ENCODE measurements at regions not wholly inside any gene's neighbourhood (a gene's known extent, or its start where the extent isn't known, plus 50 kb on each side); places are given as distances from the start of the nearest gene placed in this dataset.

GRCh38 chr6:41445261-41445660 is 100.9 kb upstream of the FOXP4 start:
- TF ChIP-seq, protein P1, sequence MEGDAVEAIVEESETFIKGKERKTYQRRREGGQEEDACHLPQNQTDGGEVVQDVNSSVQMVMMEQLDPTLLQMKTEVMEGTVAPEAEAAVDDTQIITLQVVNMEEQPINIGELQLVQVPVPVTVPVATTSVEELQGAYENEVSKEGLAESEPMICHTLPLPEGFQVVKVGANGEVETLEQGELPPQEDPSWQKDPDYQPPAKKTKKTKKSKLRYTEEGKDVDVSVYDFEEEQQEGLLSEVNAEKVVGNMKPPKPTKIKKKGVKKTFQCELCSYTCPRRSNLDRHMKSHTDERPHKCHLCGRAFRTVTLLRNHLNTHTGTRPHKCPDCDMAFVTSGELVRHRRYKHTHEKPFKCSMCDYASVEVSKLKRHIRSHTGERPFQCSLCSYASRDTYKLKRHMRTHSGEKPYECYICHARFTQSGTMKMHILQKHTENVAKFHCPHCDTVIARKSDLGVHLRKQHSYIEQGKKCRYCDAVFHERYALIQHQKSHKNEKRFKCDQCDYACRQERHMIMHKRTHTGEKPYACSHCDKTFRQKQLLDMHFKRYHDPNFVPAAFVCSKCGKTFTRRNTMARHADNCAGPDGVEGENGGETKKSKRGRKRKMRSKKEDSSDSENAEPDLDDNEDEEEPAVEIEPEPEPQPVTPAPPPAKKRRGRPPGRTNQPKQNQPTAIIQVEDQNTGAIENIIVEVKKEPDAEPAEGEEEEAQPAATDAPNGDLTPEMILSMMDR (IDR thresholded peaks at IDR 0.05; ENCODE audit: insufficient read depth, low read depth, low read length): no peak
- no peak for TF ChIP-seq EZH2 (IDR thresholded peaks at IDR 0.05; ENCODE audit: insufficient read depth, low read length)

Measured in astrocyte (in vitro differentiated cells and primary cell).